Neural progenitor cell (in vitro differentiated cells): ENCODE measurements at regions not wholly inside any gene's neighbourhood (a gene's known extent, or its start where the extent isn't known, plus 50 kb on each side); places are given as distances from the start of the nearest gene placed in this dataset.

ENCODE experiments used
- DNase-seq: peaks from one replicate; pipeline ENCODE4 v3.0.0-alpha.2; 2016; ENCODE audit warnings: low spot score
- H2AFZ ChIP-seq: fragments of 200-600 bp; sonication (generic); replicated peaks from 2 replicates; pipeline ENCODE4 v1.6.1; 2016; ENCODE audit warnings: antibody characterized with exemption
- H3F3A ChIP-seq: fragments of 200-600 bp; sonication (generic); 2 replicates; pipeline ENCODE4 v1.6.1; 2016; ENCODE audit warnings: antibody characterized with exemption, low read depth
- H3K27ac ChIP-seq: fragments of 200-600 bp; sonication (generic); 2 replicates; pipeline ENCODE4 v1.5.1; 2016; ENCODE audit warnings: mild to moderate bottlenecking
- H3K27me3 ChIP-seq: fragments of 200-600 bp; sonication (generic); 2 replicates; pipeline ENCODE4 v1.6.1; 2016; ENCODE audit warnings: mild to moderate bottlenecking, moderate library complexity
- H3K36me3 ChIP-seq: fragments of 200-600 bp; sonication (generic); 2 replicates; pipeline ENCODE4 v1.5.1; 2016
- H3K4me1 ChIP-seq: fragments of 200-600 bp; sonication (generic); 2 replicates; pipeline ENCODE4 v1.6.1; 2016; ENCODE audit warnings: mixed run types
- H3K4me2 ChIP-seq: fragments of 200-600 bp; sonication (generic); 2 replicates; pipeline ENCODE4 v1.6.1; 2016
- H3K4me3 ChIP-seq: fragments of 200-600 bp; sonication (generic); 2 replicates; pipeline ENCODE4 v1.5.1; 2016
- H3K79me2 ChIP-seq: fragments of 200-600 bp; sonication (generic); 2 replicates; pipeline ENCODE4 v1.6.1; 2016; ENCODE audit warnings: low read depth
- H3K9ac ChIP-seq: fragments of 200-600 bp; sonication (generic); 2 replicates; pipeline ENCODE4 v1.6.1; 2016
- H3K9me3 ChIP-seq: fragments of 200-600 bp; sonication (generic); 2 replicates; pipeline ENCODE4 v1.5.1; 2016; ENCODE audit warnings: low read depth
- H4K20me1 ChIP-seq: fragments of 200-600 bp; sonication (generic); 2 replicates; pipeline ENCODE4 v1.6.1; 2016; ENCODE audit warnings: low read depth
- H3K27ac Mint-ChIP-seq: 3 replicates; pipeline ENCODE4 v1.8.0; 2021; ENCODE audit warnings: mixed read lengths
- H3K27me3 Mint-ChIP-seq: 2 replicates; pipeline ENCODE4 v1.8.0; 2022; ENCODE audit warnings: low read depth, mild to moderate bottlenecking, inconsistent platforms, moderate library complexity, mixed read lengths; ENCODE audit not compliant: insufficient read depth
- H3K36me3 Mint-ChIP-seq: 3 replicates; pipeline ENCODE4 v1.8.0; 2021; ENCODE audit warnings: mixed read lengths
- H3K4me1 Mint-ChIP-seq: 3 replicates; pipeline ENCODE4 v1.8.0; 2021; ENCODE audit warnings: mixed read lengths
- H3K4me3 Mint-ChIP-seq: 3 replicates; pipeline ENCODE4 v1.8.0; 2021; ENCODE audit warnings: mild to moderate bottlenecking, moderate library complexity, mixed read lengths
- H3K9me3 Mint-ChIP-seq: 3 replicates; pipeline ENCODE4 v1.8.0; 2020; ENCODE audit warnings: mixed read lengths
- EZH2 ChIP-seq: fragments of 200-600 bp; sonication (generic); IDR thresholded peaks from 2 replicates; pipeline ENCODE4 v1.6.1; 2017; ENCODE audit warnings: antibody characterized with exemption, mild to moderate bottlenecking, moderate library complexity
- EZH2phosphoT487 ChIP-seq: fragments of 200-600 bp; sonication (generic); IDR thresholded peaks from 2 replicates; pipeline ENCODE4 v1.6.1; 2017; ENCODE audit warnings: antibody characterized with exemption
- TF ChIP-seq, protein P1 (sequence below): fragments of 200-600 bp; sonication (generic); IDR thresholded peaks from 2 replicates; pipeline ENCODE4 v1.5.1; 2017; ENCODE audit warnings: antibody characterized with exemption, mild to moderate bottlenecking

DNA sequence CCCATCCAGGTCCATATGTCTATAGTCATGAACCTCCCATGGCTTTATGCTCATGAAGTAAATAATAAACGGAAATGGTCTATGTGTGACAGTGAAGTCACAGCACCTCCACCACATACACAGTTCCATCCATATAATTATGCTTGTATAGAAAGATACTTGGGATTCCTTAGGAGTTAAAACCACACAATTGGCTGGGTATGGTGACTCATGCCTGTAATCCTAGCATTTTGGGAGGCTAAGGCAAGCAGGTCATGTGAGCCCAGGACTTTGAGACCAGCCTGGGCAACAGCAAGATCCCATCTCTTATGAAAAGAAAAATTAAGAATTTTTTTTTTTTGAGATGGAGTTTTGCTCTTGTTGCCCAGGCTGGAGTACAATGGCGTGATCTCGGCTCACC lies 55.6 kb upstream of the RBM47 start:
- Histone ChIP-seq H4K20me1 (no peaks in the 10 kb centered on the region), H3K79me2 (no peaks in the 10 kb centered on the region), H2AFZ (no peak overlapping the region), H3K27ac (no peak overlapping the region), H3K4me1 (peaks cover 15% of the 10 kb centered on the region), H3K9ac (no peak overlapping the region), H3K4me3 (no peak overlapping the region), H3K36me3 (no peaks in the 10 kb centered on the region), H3K9me3 (no peaks in the 10 kb centered on the region), H3F3A (peaks cover 12% of the 10 kb centered on the region), H3K27me3 (no peaks in the 10 kb centered on the region), H3K4me2 (no peak overlapping the region)
- no peaks in the 10 kb centered on the region for H3K9me3 Mint-ChIP-seq
- H3K4me3 Mint-ChIP-seq = no peak overlapping the region
- no peak for DNase-seq
- no peaks in the 10 kb centered on the region for H3K36me3 Mint-ChIP-seq
- H3K4me1 Mint-ChIP-seq = peaks cover 10% of the 10 kb centered on the region
- peaks cover 2% of the 10 kb centered on the region for H3K27me3 Mint-ChIP-seq
- TF ChIP-seq EZH2phosphoT487 (no peak), EZH2 (no peak)
- TF ChIP-seq, protein P1, sequence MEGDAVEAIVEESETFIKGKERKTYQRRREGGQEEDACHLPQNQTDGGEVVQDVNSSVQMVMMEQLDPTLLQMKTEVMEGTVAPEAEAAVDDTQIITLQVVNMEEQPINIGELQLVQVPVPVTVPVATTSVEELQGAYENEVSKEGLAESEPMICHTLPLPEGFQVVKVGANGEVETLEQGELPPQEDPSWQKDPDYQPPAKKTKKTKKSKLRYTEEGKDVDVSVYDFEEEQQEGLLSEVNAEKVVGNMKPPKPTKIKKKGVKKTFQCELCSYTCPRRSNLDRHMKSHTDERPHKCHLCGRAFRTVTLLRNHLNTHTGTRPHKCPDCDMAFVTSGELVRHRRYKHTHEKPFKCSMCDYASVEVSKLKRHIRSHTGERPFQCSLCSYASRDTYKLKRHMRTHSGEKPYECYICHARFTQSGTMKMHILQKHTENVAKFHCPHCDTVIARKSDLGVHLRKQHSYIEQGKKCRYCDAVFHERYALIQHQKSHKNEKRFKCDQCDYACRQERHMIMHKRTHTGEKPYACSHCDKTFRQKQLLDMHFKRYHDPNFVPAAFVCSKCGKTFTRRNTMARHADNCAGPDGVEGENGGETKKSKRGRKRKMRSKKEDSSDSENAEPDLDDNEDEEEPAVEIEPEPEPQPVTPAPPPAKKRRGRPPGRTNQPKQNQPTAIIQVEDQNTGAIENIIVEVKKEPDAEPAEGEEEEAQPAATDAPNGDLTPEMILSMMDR = no peak
- H3K27ac Mint-ChIP-seq = no peak overlapping the region

DNA sequence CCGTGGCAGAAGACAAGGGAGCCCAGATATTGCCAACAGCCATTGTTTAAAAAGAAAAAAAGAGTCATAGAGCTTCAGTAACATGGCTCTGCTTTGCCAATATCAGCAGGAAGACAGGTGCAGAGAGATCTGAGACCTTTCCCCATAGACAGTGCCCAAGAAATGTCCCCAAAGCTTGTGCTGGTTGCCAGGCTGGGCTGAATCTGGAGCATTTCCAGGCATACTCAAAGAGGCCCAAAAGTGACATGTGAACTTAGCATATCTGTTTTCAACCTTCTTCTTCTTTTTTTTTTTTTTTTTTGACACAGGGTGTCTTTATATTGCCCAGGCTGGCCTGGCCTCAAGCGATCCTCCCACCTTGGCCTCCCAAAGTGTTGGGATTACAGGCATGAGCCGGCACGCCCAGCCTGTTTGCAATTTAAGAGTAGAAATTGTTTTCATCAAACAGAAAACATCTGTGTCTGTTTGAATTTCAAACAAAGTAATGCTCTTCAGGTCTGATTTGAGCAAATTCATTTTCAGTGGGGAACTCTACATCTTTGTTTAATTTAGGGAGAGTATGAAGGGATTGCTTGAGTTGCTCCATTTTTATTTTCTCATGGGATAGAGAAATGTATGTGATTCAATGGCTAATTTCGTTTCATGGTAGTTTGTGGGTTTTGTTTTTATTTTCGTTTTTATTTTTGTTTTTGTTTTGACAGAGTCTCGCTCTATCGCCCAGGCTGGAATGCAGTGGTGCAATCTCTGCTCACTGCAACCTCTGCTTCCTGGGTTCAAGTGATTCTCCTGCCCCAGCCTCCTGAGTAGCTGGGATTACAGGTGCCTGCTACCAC lies 56.6 kb upstream of the RBM47 start:
- H2AFZ ChIP-seq = no peak overlapping the region
- no peaks in the 10 kb centered on the region for H3K27me3 ChIP-seq
- Mint-ChIP-seq H3K4me1 (peaks cover 10% of the 10 kb centered on the region), H3K27me3 (peaks cover 2% of the 10 kb centered on the region), H3K9me3 (peaks cover 6% of the 10 kb centered on the region), H3K27ac (no peak overlapping the region), H3K36me3 (no peaks in the 10 kb centered on the region), H3K4me3 (no peak overlapping the region)
- no peak overlapping the region for H3K4me2 ChIP-seq
- no peaks in the 10 kb centered on the region for H3K79me2 ChIP-seq
- no peak for DNase-seq
- no peaks in the 10 kb centered on the region for H3K9me3 ChIP-seq
- H3K9ac ChIP-seq = no peak overlapping the region
- H4K20me1 ChIP-seq = no peaks in the 10 kb centered on the region
- H3K27ac ChIP-seq = no peak overlapping the region
- TF ChIP-seq, protein P1 = no peak
- TF ChIP-seq EZH2phosphoT487 = no peak
- no peak for TF ChIP-seq EZH2
- no peak overlapping the region for H3K4me3 ChIP-seq
- H3K36me3 ChIP-seq = no peaks in the 10 kb centered on the region
- H3F3A ChIP-seq = peaks cover 10% of the 10 kb centered on the region
- H3K4me1 ChIP-seq = peaks cover 11% of the 10 kb centered on the region

DNA sequence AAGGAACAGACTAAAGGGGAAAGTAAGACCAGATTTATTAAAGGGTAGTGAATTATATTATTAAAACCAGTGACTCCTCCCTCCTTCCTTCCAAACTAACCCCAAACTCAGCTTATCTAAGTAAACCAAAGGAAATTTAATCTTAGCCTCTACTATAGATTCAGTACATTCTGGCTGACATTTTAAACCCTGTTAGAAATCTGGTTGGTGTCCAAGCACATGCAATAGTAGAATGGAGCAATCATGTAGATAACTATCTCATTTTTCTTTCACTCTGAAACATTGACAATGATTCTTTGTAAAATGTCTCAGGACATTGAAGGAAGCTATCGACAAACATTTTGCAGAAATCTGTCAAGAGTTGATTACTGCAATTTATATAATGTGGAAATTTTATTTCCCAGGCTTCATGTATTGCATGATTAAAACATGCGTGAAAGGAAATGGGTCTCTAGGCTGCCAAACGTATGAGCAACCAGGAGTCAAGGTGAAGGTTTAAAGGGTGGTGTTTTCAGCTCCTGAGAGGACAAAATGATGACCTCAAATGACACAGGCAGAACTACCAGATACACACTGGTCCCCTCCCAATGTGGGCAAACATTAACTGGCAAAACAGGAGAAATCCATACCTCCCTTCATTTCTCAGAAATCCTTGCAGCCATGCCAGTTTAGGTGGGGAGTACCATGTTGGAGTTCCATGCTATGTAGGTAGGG lies 58.2 kb upstream of the RBM47 start:
- no peak overlapping the region for H3K4me3 ChIP-seq
- Mint-ChIP-seq H3K4me1 (peaks cover 3% of the 10 kb centered on the region), H3K9me3 (peaks cover 12% of the 10 kb centered on the region), H3K4me3 (no peak overlapping the region), H3K36me3 (no peaks in the 10 kb centered on the region), H3K27me3 (peaks cover 2% of the 10 kb centered on the region), H3K27ac (no peak overlapping the region)
- no peaks in the 10 kb centered on the region for H3K4me1 ChIP-seq
- no peak overlapping the region for H3K4me2 ChIP-seq
- TF ChIP-seq EZH2 = no peak
- H3K79me2 ChIP-seq = no peaks in the 10 kb centered on the region
- no peaks in the 10 kb centered on the region for H4K20me1 ChIP-seq
- H2AFZ ChIP-seq = no peak overlapping the region
- H3K9ac ChIP-seq = no peak overlapping the region
- H3K9me3 ChIP-seq = no peaks in the 10 kb centered on the region
- no peaks in the 10 kb centered on the region for H3K36me3 ChIP-seq
- DNase-seq = no peak
- no peak overlapping the region for H3K27ac ChIP-seq
- H3F3A ChIP-seq = no peaks in the 10 kb centered on the region
- H3K27me3 ChIP-seq = no peaks in the 10 kb centered on the region
